Liver (tissue), 8 donors: ENCODE measurements at regions not wholly inside any gene's neighbourhood (a gene's known extent, or its start where the extent isn't known, plus 50 kb on each side); places are given as distances from the start of the nearest gene placed in this dataset.

ENCODE experiments used
- DNase-seq: peaks from one replicate; pipeline ENCODE4 v3.0.0-alpha.2; 2017; ENCODE audit warnings: low spot score
- H3K27ac ChIP-seq, 2 donors: one replicate each; pipeline ENCODE4 v1.7.0; 2013; ENCODE audit warnings: inconsistent platforms in 2 of 2, low read length in 2 of 2, control low read depth in 1 of 2, low read depth in 1 of 2, mild to moderate bottlenecking in 1 of 2
- H3K27me3 ChIP-seq, 4 donors: one replicate each; pipeline versions ENCODE4 v1.6.1 to v1.7.0; 2013; ENCODE audit warnings: low read length in 3 of 4, inconsistent platforms in 1 of 4, mild to moderate bottlenecking in 1 of 4, moderate library complexity in 1 of 4; ENCODE audit not compliant: control insufficient read depth in 4 of 4, insufficient read depth in 4 of 4
- H3K36me3 ChIP-seq, 4 donors: one replicate each; pipeline versions ENCODE4 v1.6.1 to v1.7.0; 2013; ENCODE audit warnings: low read length in 3 of 4, mild to moderate bottlenecking in 3 of 4, low read depth in 1 of 4, moderate library complexity in 1 of 4; ENCODE audit not compliant: control insufficient read depth in 4 of 4, insufficient read depth in 3 of 4
- H3K4me1 ChIP-seq, 4 donors: one replicate each; pipeline versions ENCODE4 v1.6.1 to v1.7.0; 2013; ENCODE audit warnings: low read length in 3 of 4, mild to moderate bottlenecking in 3 of 4, moderate library complexity in 1 of 4; ENCODE audit not compliant: control insufficient read depth in 4 of 4, insufficient read depth in 4 of 4
- H3K4me3 ChIP-seq, 3 donors: one replicate each; pipeline versions ENCODE4 v1.6.1 to v1.7.0; 2013; ENCODE audit warnings: low read length in 3 of 3, control low read depth in 1 of 3, low read depth in 1 of 3, mild to moderate bottlenecking in 1 of 3
- H3K9ac ChIP-seq, 2 donors: one replicate each; pipeline ENCODE4 v1.7.0; 2013; ENCODE audit warnings: low read length in 2 of 2, mild to moderate bottlenecking in 2 of 2, moderate library complexity in 2 of 2, control low read depth in 1 of 2, low read depth in 1 of 2
- H3K9me3 ChIP-seq, 4 donors: one replicate each; pipeline versions ENCODE4 v1.6.1 to v1.7.0; 2013; ENCODE audit warnings: low read length in 3 of 4; ENCODE audit not compliant: control insufficient read depth in 4 of 4
- EGR1 ChIP-seq, 2 donors: IDR thresholded peaks; 2 replicates each; pipeline ENCODE4 v1.6.1; 2016 to 2018; ENCODE audit warnings: antibody characterized with exemption in 2 of 2, low read depth in 2 of 2
- FOXA1 ChIP-seq: IDR thresholded peaks from 2 replicates; pipeline ENCODE4 v1.6.1; 2016; ENCODE audit warnings: antibody characterized with exemption
- FOXA2 ChIP-seq: IDR thresholded peaks from 2 replicates; pipeline ENCODE4 v1.6.1; 2016; ENCODE audit warnings: antibody characterized with exemption
- GABPA ChIP-seq, 2 donors: IDR thresholded peaks in 1 of 2; conservative IDR thresholded peaks in 1 of 2; 2 replicates each; pipeline ENCODE4 v1.6.1; 2016; ENCODE audit warnings: antibody characterized with exemption in 2 of 2, mild to moderate bottlenecking in 1 of 2, moderate library complexity in 1 of 2
- HNF4A ChIP-seq, 2 donors: conservative IDR thresholded peaks; 2 replicates each; pipeline ENCODE4 v1.6.1; 2016; ENCODE audit warnings: antibody characterized with exemption in 2 of 2, mild to moderate bottlenecking in 2 of 2
- HNF4G ChIP-seq: IDR thresholded peaks from 2 replicates; pipeline ENCODE4 v1.6.1; 2016; ENCODE audit warnings: antibody characterized with exemption
- JUND ChIP-seq, 2 donors: IDR thresholded peaks; 2 replicates each; pipeline ENCODE4 v1.6.1; 2016; ENCODE audit warnings: antibody characterized with exemption in 2 of 2
- NR2F2 ChIP-seq: IDR thresholded peaks from 2 replicates; pipeline ENCODE4 v1.6.1; 2016; ENCODE audit warnings: antibody characterized with exemption
- RAD21 ChIP-seq, 2 donors: IDR thresholded peaks; 2 replicates each; pipeline ENCODE4 v1.6.1; 2016; ENCODE audit warnings: antibody characterized with exemption in 2 of 2, mild to moderate bottlenecking in 2 of 2
- RXRA ChIP-seq, 2 donors: IDR thresholded peaks; 2 replicates each; pipeline ENCODE4 v1.6.1; 2017 to 2018; ENCODE audit warnings: antibody characterized with exemption in 2 of 2, mild to moderate bottlenecking in 1 of 2
- SP1 ChIP-seq: IDR thresholded peaks from 2 replicates; pipeline ENCODE4 v1.6.1; 2018; ENCODE audit warnings: antibody characterized with exemption, mild to moderate bottlenecking
- TAF1 ChIP-seq: conservative IDR thresholded peaks from 2 replicates; pipeline ENCODE4 v1.6.1; 2016; ENCODE audit warnings: antibody characterized with exemption, mild to moderate bottlenecking
- YY1 ChIP-seq: IDR thresholded peaks from 2 replicates; pipeline ENCODE4 v1.6.1; 2016; ENCODE audit warnings: antibody characterized with exemption, mild to moderate bottlenecking
- WGBS: extraction: QIAGEN DNeasy Blood & Tissue Kit; methylation state at CpG from one replicate; pipeline ENCODE4 v1.1.7; 2013; 5-methylcytosine and 5-hydroxymethylcytosine counted together
- TF ChIP-seq, protein P1 (sequence below): IDR thresholded peaks from 2 replicates; pipeline ENCODE4 v1.6.1; 2016; ENCODE audit warnings: antibody characterized with exemption
- TF ChIP-seq, protein P2 (sequence below): IDR thresholded peaks from 2 replicates; pipeline ENCODE4 v1.6.1; 2016; ENCODE audit warnings: antibody characterized with exemption
- TF ChIP-seq, protein P3 (sequence below): IDR thresholded peaks from 2 replicates; pipeline ENCODE4 v1.6.1; 2016; ENCODE audit warnings: antibody characterized with exemption, mild to moderate bottlenecking
- TF ChIP-seq, protein P4 (sequence below): IDR thresholded peaks from 2 replicates; pipeline ENCODE4 v1.6.1; 2016; ENCODE audit warnings: antibody characterized with exemption
- TF ChIP-seq, protein P5 (sequence below): fragments of 150-350 bp; IDR thresholded peaks from 2 replicates; pipeline ENCODE4 v1.5.1; 2017; ENCODE audit warnings: improper control_type of control experiment, low read depth, low read length; ENCODE audit not compliant: missing input control
- donor health status: healthy.
- donor health status: healthy.
- donor health status: healthy.
- donor health status: healthy.
- donor health status: healthy.

DNA sequence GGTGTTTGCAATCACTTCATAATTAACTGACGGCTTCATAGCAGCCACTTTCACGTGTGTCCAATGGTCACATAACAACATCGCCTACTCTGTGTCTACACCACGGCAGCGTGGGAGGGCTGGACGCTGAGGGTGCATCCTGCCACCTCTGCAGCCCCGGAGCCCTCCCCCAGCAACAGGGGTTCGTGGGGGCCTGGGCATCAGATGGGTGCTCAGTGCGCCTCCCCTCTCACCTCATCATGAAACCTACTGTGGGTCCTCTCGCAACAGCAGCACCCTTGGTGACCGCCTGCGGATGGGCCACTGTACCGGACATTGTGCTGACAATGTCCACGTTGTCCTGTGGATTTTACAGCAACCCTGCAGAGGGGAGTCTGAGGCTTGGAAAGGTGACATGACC, 193.5 kb downstream of the UQCRFS1 start:
- TF ChIP-seq HNF4G (no peak), NR2F2 (no peak), RXRA (IDR thresholded peaks at IDR 0.05) (no peak), JUND (IDR thresholded peaks at IDR 0.05) (no peak), FOXA2 (no peak), HNF4A (conservative IDR thresholded peaks at IDR 0.05) (no peak), FOXA1 (no peak), EGR1 (IDR thresholded peaks at IDR 0.05; ENCODE audit: low read depth in 2 of 2) (no peak), SP1 (no peak), TAF1 (no peak), YY1 (no peak), GABPA (IDR thresholded peaks at IDR 0.05 in 1 of 2, conservative IDR thresholded peaks at IDR 0.05 in 1 of 2) (no peak), RAD21 (IDR thresholded peaks at IDR 0.05) (no peak)
- TF ChIP-seq, protein P1, sequence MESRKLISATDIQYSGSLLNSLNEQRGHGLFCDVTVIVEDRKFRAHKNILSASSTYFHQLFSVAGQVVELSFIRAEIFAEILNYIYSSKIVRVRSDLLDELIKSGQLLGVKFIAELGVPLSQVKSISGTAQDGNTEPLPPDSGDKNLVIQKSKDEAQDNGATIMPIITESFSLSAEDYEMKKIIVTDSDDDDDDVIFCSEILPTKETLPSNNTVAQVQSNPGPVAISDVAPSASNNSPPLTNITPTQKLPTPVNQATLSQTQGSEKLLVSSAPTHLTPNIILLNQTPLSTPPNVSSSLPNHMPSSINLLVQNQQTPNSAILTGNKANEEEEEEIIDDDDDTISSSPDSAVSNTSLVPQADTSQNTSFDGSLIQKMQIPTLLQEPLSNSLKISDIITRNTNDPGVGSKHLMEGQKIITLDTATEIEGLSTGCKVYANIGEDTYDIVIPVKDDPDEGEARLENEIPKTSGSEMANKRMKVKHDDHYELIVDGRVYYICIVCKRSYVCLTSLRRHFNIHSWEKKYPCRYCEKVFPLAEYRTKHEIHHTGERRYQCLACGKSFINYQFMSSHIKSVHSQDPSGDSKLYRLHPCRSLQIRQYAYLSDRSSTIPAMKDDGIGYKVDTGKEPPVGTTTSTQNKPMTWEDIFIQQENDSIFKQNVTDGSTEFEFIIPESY: no peak
- TF ChIP-seq, protein P2, sequence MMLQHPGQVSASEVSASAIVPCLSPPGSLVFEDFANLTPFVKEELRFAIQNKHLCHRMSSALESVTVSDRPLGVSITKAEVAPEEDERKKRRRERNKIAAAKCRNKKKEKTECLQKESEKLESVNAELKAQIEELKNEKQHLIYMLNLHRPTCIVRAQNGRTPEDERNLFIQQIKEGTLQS: no peak
- TF ChIP-seq, protein P3, sequence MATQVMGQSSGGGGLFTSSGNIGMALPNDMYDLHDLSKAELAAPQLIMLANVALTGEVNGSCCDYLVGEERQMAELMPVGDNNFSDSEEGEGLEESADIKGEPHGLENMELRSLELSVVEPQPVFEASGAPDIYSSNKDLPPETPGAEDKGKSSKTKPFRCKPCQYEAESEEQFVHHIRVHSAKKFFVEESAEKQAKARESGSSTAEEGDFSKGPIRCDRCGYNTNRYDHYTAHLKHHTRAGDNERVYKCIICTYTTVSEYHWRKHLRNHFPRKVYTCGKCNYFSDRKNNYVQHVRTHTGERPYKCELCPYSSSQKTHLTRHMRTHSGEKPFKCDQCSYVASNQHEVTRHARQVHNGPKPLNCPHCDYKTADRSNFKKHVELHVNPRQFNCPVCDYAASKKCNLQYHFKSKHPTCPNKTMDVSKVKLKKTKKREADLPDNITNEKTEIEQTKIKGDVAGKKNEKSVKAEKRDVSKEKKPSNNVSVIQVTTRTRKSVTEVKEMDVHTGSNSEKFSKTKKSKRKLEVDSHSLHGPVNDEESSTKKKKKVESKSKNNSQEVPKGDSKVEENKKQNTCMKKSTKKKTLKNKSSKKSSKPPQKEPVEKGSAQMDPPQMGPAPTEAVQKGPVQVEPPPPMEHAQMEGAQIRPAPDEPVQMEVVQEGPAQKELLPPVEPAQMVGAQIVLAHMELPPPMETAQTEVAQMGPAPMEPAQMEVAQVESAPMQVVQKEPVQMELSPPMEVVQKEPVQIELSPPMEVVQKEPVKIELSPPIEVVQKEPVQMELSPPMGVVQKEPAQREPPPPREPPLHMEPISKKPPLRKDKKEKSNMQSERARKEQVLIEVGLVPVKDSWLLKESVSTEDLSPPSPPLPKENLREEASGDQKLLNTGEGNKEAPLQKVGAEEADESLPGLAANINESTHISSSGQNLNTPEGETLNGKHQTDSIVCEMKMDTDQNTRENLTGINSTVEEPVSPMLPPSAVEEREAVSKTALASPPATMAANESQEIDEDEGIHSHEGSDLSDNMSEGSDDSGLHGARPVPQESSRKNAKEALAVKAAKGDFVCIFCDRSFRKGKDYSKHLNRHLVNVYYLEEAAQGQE: no peak
- TF ChIP-seq, protein P4, sequence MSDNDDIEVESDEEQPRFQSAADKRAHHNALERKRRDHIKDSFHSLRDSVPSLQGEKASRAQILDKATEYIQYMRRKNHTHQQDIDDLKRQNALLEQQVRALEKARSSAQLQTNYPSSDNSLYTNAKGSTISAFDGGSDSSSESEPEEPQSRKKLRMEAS: no peak
- TF ChIP-seq, protein P5, sequence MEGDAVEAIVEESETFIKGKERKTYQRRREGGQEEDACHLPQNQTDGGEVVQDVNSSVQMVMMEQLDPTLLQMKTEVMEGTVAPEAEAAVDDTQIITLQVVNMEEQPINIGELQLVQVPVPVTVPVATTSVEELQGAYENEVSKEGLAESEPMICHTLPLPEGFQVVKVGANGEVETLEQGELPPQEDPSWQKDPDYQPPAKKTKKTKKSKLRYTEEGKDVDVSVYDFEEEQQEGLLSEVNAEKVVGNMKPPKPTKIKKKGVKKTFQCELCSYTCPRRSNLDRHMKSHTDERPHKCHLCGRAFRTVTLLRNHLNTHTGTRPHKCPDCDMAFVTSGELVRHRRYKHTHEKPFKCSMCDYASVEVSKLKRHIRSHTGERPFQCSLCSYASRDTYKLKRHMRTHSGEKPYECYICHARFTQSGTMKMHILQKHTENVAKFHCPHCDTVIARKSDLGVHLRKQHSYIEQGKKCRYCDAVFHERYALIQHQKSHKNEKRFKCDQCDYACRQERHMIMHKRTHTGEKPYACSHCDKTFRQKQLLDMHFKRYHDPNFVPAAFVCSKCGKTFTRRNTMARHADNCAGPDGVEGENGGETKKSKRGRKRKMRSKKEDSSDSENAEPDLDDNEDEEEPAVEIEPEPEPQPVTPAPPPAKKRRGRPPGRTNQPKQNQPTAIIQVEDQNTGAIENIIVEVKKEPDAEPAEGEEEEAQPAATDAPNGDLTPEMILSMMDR: no peak
- WGBS: 86% methylated on average over 14 of the region's 14 CpGs
- Histone ChIP-seq H3K36me3 (no peaks in the 10 kb centered on the region), H3K4me3 (no peak overlapping the region), H3K4me1 (no peaks in the 10 kb centered on the region), H3K9me3 (no peaks in the 10 kb centered on the region), H3K27ac (no peak overlapping the region), H3K9ac (no peak overlapping the region), H3K27me3 (peaks cover 0 to 3% (median 0%) of the 10 kb centered on the region in 4 donors)
- DNase-seq: no peak

DNA sequence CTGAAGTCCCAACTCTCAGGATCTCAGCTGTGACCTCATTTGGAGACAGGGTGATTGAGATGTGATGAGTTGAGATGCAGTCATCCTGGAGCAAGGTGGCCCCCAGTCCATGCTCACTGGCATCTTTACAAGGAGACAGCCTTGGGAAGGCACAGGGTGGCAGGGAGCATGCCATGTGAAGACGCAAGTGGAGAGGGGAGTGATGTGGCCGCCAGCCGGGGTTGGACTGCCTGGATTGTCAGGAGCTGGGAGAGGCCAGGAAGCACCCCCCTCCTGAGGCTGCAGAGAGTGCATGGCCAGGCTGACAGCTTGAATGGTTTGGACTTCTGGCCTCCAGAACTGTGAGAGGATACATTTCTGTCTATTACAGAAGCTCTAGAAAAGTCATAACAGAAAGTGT, 194.4 kb downstream of the UQCRFS1 start:
- Histone ChIP-seq H3K27me3 (peaks cover 0 to 3% (median 0%) of the 10 kb centered on the region in 4 donors), H3K27ac (no peak overlapping the region), H3K9ac (no peak overlapping the region), H3K36me3 (no peaks in the 10 kb centered on the region), H3K4me1 (no peaks in the 10 kb centered on the region), H3K4me3 (no peak overlapping the region), H3K9me3 (no peaks in the 10 kb centered on the region)
- 79% methylated on average over 3 of the region's 3 CpGs for WGBS
- no peak for DNase-seq
- no peak for TF ChIP-seq FOXA1
- TF ChIP-seq GABPA (IDR thresholded peaks at IDR 0.05 in 1 of 2, conservative IDR thresholded peaks at IDR 0.05 in 1 of 2): no peak
- no peak for TF ChIP-seq EGR1 (IDR thresholded peaks at IDR 0.05; ENCODE audit: low read depth in 2 of 2)
- TF ChIP-seq SP1: no peak
- TF ChIP-seq, protein P3: no peak
- no peak for TF ChIP-seq HNF4G
- TF ChIP-seq JUND (IDR thresholded peaks at IDR 0.05): no peak
- TF ChIP-seq, protein P2: no peak
